HAP-1 (cell line): ENCODE measurements at regions not wholly inside any gene's neighbourhood (a gene's known extent, or its start where the extent isn't known, plus 50 kb on each side); places are given as distances from the start of the nearest gene placed in this dataset.
A peak's percentile ranks its signal among the peaks of the same experiment; 100 is the strongest.

Experiments
- DNase-seq, 2 experiments: peaks; one replicate each; pipeline ENCODE4 v3.0.0-alpha.2; 2016 to 2020; ENCODE audit warnings: low spot score in 2 of 2
- H3K27me3 ChIP-seq: fragments of 250-450 bp; sonication (Bioruptor Pico); 2 replicates; pipeline ENCODE4 v1.5.1; 2020; ENCODE audit warnings: low read depth, mild to moderate bottlenecking, moderate library complexity
- H3K36me3 ChIP-seq: fragments of 250-450 bp; sonication (Bioruptor Pico); replicated peaks from 2 replicates; pipeline ENCODE4 v1.5.1; 2020; ENCODE audit warnings: mild to moderate bottlenecking
- H3K4me1 ChIP-seq: fragments of 250-450 bp; sonication (Bioruptor Pico); 2 replicates; pipeline ENCODE4 v1.5.1; 2020; ENCODE audit warnings: mild to moderate bottlenecking
- H3K4me3 ChIP-seq: fragments of 250-450 bp; sonication (Bioruptor Pico); 2 replicates; pipeline ENCODE4 v1.5.1; 2020; ENCODE audit warnings: mild to moderate bottlenecking, moderate library complexity
- H3K9me3 ChIP-seq: fragments of 250-450 bp; sonication (Bioruptor Pico); 2 replicates; pipeline ENCODE4 v1.5.1; 2020; ENCODE audit warnings: mild to moderate bottlenecking, moderate library complexity
- in situ Hi-C: fragments of 300-500 bp; cut with MboI; formaldehyde crosslinking; loops from 3 replicates; pipeline ENCODE4 v1.14.3; 2020; ENCODE audit warnings: low sequenced_read_pairs, inconsistent platforms, mixed read lengths

GRCh38 chr4:28228561-28229491 lies 1368.2 kb downstream of the STIM2 start:
- DNase-seq, result peak; percentile 45 to 77
- in situ Hi-C loops, result no loop called here

DNA sequence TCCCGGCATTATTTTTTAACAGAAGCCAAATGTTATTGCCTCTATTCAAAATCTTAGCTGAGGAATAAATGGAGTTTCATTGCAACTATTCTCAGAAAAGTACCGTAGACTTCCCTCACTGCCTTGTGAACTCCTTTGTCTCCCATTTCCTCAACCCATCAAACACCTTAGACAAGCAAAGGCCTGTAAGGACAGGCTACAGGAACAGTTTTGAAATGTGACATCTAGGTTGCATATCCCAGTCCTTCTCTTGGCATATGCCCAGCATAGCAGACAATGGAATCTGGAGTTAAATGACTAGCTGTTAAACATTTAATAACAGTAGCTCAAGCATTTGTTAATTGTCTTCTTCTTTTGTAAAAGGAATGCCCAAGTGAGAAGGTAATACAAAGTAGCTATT lies 1371.7 kb downstream of the STIM2 start:
- no peak for DNase-seq
- Histone ChIP-seq H3K4me1 (peaks cover 4% of the 10 kb centered on the region), H3K36me3 (no peaks in the 10 kb centered on the region), H3K4me3 (no peak overlapping the region), H3K27me3 (no peaks in the 10 kb centered on the region), H3K9me3 (no peaks in the 10 kb centered on the region)
- in situ Hi-C loops, result no loop called here

More at GRCh38 chr4:28228561-28229491, 1368.2 kb downstream of the STIM2 start:
- Histone ChIP-seq H3K9me3 (no peaks in the 10 kb centered on the region), H3K27me3 (no peaks in the 10 kb centered on the region), H3K4me1 (peaks cover 4% of the 10 kb centered on the region), H3K4me3 (no peak overlapping the region), H3K36me3 (no peaks in the 10 kb centered on the region)

DNA sequence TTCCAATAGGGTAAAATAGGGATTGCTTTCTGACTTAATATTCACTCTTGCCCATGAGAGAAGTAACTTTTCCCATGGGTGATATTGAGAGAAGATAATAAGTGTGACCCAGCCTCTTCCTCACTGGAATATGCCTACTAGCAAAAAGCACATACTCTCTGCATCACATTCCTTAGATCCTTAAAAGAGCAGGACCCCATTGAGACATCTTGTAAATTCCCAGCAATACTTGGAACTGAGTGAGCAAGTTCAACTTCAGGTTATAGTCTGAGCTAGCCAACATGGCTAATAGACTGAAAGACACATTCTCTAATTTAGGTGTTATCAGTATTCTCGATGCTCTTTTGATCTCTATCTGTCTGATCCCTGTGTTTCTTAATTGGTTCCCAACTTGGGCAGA lies 1372.3 kb downstream of the STIM2 start:
- Histone ChIP-seq H3K36me3 (no peaks in the 10 kb centered on the region), H3K4me3 (no peak overlapping the region), H3K27me3 (no peaks in the 10 kb centered on the region), H3K9me3 (no peaks in the 10 kb centered on the region), H3K4me1 (peaks cover 4% of the 10 kb centered on the region)
- no peak for DNase-seq
- in situ Hi-C loops, result no loop called here

DNA sequence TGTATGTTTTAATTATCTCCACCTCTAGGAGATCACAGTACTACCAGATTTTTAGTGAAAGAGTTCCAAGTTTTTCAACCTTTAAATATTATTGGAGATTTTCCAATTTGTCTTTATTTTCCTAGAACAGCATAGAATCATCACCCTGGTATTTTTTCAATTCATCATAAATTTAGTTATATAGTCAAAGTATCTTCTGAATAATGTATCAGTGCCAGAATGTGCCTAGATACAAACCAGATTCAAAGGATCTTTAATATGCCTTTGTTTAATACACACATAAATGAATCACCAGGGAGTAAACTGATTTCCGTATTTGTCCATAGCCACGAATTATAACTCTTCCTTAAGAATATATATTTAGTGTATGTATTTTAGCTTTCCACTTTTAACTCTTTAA lies 1373.1 kb downstream of the STIM2 start:
- H3K9me3 ChIP-seq, result no peaks in the 10 kb centered on the region
- no peaks in the 10 kb centered on the region for H3K36me3 ChIP-seq
- no peak overlapping the region for H3K4me3 ChIP-seq
- in situ Hi-C loops, result no loop called here
- no peak for DNase-seq
- H3K4me1 ChIP-seq, result peaks cover 1% of the 10 kb centered on the region
- no peaks in the 10 kb centered on the region for H3K27me3 ChIP-seq

DNA sequence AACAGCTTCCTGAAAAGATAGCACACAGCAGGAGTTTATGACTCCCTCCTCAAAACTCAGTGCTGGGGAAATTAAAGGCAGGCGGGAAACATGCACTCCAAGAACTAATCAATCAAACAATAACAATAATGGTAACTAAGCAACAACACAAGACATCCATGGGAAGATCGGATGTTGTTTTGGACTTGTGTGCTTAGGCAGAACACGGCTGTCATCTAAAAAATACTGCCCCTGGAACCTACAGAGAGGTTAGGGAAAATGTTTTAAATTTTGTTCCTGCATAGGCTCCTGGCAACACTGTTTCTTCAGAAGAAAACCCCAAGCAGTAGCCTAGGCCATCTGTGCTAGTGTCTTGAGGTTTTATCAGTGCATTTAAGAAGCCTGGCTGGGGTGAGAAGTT lies 1378.2 kb downstream of the STIM2 start:
- in situ Hi-C loops, result no loop called here
- H3K36me3 ChIP-seq, result no peaks in the 10 kb centered on the region
- H3K27me3 ChIP-seq, result no peaks in the 10 kb centered on the region
- no peaks in the 10 kb centered on the region for H3K4me1 ChIP-seq
- no peak overlapping the region for H3K4me3 ChIP-seq
- H3K9me3 ChIP-seq, result no peaks in the 10 kb centered on the region
- DNase-seq, result no peak

DNA sequence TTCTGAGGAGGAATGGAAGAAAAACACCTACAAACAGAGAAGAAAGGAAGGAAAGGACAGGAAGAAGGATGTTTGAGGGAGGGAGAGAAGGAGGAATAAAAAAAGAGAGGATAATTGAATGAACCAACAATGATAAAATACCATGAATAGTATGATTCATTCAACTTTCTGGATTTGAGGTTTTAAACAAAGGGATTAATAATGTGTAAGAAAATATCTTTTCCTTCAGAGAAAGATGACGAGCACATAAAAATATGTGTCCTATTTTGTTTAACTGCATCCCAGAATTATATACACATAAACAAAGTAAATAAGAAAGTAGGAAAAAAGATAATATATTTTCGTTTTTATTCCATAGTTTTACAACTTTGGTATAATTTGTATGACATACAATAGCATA lies 1380.4 kb downstream of the STIM2 start:
- Histone ChIP-seq H3K4me3 (no peak overlapping the region), H3K4me1 (no peaks in the 10 kb centered on the region), H3K9me3 (no peaks in the 10 kb centered on the region), H3K36me3 (no peaks in the 10 kb centered on the region), H3K27me3 (no peaks in the 10 kb centered on the region)
- no peak for DNase-seq
- in situ Hi-C loops, result no loop called here

GRCh38 chr4:28247805-28248204 lies 1387.2 kb downstream of the STIM2 start:
- DNase-seq, result no peak
- H3K9me3 ChIP-seq, result no peaks in the 10 kb centered on the region
- H3K4me3 ChIP-seq, result no peak overlapping the region
- H3K36me3 ChIP-seq, result no peaks in the 10 kb centered on the region
- H3K27me3 ChIP-seq, result no peaks in the 10 kb centered on the region
- in situ Hi-C loops, result no loop called here
- H3K4me1 ChIP-seq, result no peaks in the 10 kb centered on the region

DNA sequence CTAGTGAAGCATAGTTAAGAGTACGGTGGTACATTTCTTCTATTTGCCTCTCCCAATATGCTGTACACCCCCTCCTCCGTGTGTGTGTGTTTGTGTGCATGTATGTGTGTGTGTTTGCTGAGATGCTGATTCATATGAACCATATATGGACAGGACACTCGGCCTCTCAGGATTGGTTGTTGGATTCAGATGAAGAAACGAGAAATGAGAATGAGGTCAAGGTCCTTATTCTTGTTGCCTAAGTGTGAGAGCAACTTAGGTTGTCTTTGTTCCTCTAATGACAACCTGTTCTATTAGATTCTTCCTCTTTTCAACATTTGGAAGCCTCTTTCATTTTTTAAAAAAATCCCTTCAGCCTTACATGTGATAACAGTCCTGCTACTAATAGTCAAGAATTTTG lies 1387.6 kb downstream of the STIM2 start:
- Histone ChIP-seq H3K9me3 (no peaks in the 10 kb centered on the region), H3K4me3 (no peak overlapping the region), H3K27me3 (no peaks in the 10 kb centered on the region), H3K36me3 (no peaks in the 10 kb centered on the region), H3K4me1 (no peaks in the 10 kb centered on the region)
- in situ Hi-C loops, result no loop called here
- no peak for DNase-seq

DNA sequence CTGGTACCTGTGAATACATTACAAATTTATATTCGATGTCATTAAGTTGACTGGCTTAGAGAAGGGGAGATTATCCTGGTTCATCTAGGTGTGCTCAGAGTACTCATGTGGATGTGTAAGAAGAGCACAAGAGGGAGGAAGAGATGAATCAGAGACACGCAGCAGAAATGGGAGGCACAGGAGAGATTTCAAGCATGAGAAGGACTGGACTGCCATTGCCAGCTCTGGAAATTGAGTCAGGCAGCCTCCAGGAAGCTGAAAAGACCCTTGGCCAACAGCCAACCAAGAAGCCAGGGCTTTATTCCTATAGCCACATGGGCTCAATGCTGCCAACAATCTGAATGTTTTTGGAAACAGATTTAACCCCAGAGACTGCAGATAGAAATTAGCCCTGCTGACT lies 1390.0 kb downstream of the STIM2 start:
- Histone ChIP-seq H3K36me3 (no peaks in the 10 kb centered on the region), H3K27me3 (no peaks in the 10 kb centered on the region), H3K4me1 (no peaks in the 10 kb centered on the region), H3K4me3 (no peak overlapping the region), H3K9me3 (no peaks in the 10 kb centered on the region)
- DNase-seq, result no peak
- in situ Hi-C loops, result no loop called here

- H3K4me3 ChIP-seq, result no peak overlapping the region
- no peak for DNase-seq
- in situ Hi-C loops, result no loop called here
Observed at GRCh38 chr4:28251831-28252230, 1391.2 kb downstream of the STIM2 start.

DNA sequence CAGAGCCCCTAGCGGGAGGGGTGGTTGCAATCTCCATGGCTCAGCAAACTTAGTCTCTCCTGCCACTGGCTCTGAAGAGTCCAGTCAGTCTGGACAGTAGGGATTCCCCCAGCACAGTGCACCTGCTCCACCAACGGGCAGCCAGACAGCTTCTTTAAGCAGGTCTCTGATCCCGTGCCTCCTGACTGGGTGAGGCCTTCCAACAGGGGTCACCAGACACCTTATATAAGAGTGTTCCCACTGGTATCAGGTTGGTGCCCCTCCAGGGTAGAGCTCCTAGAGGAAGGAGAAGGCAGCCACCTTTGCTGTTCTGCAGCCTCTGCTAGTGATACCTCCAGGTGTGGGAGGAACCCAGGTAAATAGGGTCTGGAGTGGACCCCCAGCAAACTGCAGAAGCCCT lies 1393.4 kb downstream of the STIM2 start:
- no peaks in the 10 kb centered on the region for H3K4me1 ChIP-seq
- no peaks in the 10 kb centered on the region for H3K27me3 ChIP-seq
- no peak for DNase-seq
- H3K36me3 ChIP-seq, result no peaks in the 10 kb centered on the region
- H3K4me3 ChIP-seq, result no peak overlapping the region
- no peaks in the 10 kb centered on the region for H3K9me3 ChIP-seq
- in situ Hi-C loops, result no loop called here

More at GRCh38 chr4:28251831-28252230, 1391.2 kb downstream of the STIM2 start:
- H3K27me3 ChIP-seq, result no peaks in the 10 kb centered on the region
- H3K36me3 ChIP-seq, result no peaks in the 10 kb centered on the region
- no peaks in the 10 kb centered on the region for H3K4me1 ChIP-seq
- no peaks in the 10 kb centered on the region for H3K9me3 ChIP-seq

DNA sequence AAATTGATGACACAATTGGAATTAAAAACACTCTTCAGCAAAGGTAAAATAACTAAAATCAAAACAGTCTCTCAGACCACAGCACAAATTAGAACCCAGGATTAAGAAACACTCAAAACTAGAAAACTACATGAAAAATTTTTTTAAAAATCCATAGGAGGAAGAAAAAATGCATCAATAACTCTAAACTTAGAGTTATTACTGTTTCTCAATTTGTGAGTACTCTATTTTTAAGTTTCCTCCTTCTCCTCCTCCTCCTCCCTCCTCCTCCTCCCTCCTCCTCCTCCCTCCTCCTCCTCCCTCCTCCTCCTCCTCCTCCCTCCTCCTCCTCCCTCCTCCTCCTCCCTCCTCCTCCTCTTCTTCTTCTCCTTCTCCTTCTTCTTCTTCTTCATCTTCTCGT lies 1395.7 kb downstream of the STIM2 start:
- H3K4me3 ChIP-seq, result no peak overlapping the region
- in situ Hi-C loops, result no loop called here
- H3K36me3 ChIP-seq, result no peaks in the 10 kb centered on the region
- no peaks in the 10 kb centered on the region for H3K9me3 ChIP-seq
- H3K27me3 ChIP-seq, result no peaks in the 10 kb centered on the region
- no peaks in the 10 kb centered on the region for H3K4me1 ChIP-seq
- DNase-seq, result no peak

DNA sequence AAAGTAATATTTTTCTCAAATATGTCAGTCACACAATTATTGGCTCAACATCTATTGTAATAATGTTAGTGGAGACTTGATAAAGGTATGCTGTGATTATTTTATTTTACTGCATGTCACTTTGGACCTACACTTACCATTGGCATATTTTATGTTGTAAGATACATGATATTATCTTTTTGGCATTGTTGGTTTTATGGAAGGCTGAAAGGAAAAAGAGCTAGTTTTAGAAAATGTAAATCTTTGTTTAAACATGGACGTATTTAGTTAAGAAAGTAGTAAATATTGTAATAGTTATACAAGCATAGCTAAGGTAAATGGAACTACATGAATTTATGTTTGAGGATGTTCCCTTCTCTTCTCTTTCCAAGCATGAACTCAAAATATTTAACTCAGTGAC lies 1399.3 kb downstream of the STIM2 start:
- peaks cover 2% of the 10 kb centered on the region; the same call in 1 of the 2 replicates for H3K27me3 ChIP-seq

GRCh38 chr4:28267166-28267565 lies 1406.5 kb downstream of the STIM2 start:
- Histone ChIP-seq H3K4me3 (no peak overlapping the region), H3K36me3 (no peaks in the 10 kb centered on the region), H3K4me1 (no peaks in the 10 kb centered on the region; the same call in 1 of the 2 replicates), H3K9me3 (no peaks in the 10 kb centered on the region), H3K27me3 (peaks cover 8% of the 10 kb centered on the region)
- in situ Hi-C loops, result no loop called here
- no peak for DNase-seq

More for the DNA sequence above, 1399.3 kb downstream of the STIM2 start:
- in situ Hi-C loops, result no loop called here
- H3K36me3 ChIP-seq, result no peaks in the 10 kb centered on the region
- H3K9me3 ChIP-seq, result no peaks in the 10 kb centered on the region
- no peak for DNase-seq
- no peaks in the 10 kb centered on the region; the same call in 1 of the 2 replicates for H3K4me1 ChIP-seq
- no peak overlapping the region for H3K4me3 ChIP-seq
